GM12878 (cell line): ENCODE measurements at regions not wholly inside any gene's neighbourhood (a gene's known extent, or its start where the extent isn't known, plus 50 kb on each side); places are given as distances from the start of the nearest gene placed in this dataset.

Experiments
- ATAC-seq: fragments of 200-7000 bp; cut with Tn5 transposase; 3 replicates; pipeline ENCODE4 v1.9.1; 2020; ENCODE audit warnings: mild to moderate bottlenecking, moderate library complexity
- BruUV-seq: library from RNA; stranded (reverse); fragments of 400-500 nt; replicated peaks from 2 replicates; lab custom pipeline; 2021; lab: Mats Ljungman, UMichigan
- CTCF ChIA-PET: fragments of 300-600 bp; sonication (Branson Sonifier 250); formaldehyde crosslinking; extraction: SDS; loops from one replicate; lab custom pipeline; 2021; ENCODE audit warnings: inconsistent platforms; lab: Yijun Ruan, JAX
- POLR2A ChIA-PET: fragments of 350-600 bp; formaldehyde crosslinking; extraction: SDS; loops from one replicate; lab custom pipeline; 2021; ENCODE audit warnings: inconsistent platforms; lab: Charles Lee
- RAD21 ChIA-PET: fragments of 300-600 bp; sonication (Branson Sonifier 250); formaldehyde crosslinking; loops from one replicate; lab custom pipeline; 2023; ENCODE audit warnings: antibody characterized with exemption; ENCODE audit not compliant: unreplicated experiment; lab: Charles Lee
- SMC1A ChIA-PET: fragments of 300-600 bp; sonication (Branson Sonifier 250); formaldehyde crosslinking; loops from one replicate; lab custom pipeline; 2023; ENCODE audit not compliant: unreplicated experiment, uncharacterized antibody; lab: Charles Lee
- DNase-seq: peaks from one replicate; pipeline ENCODE4 v3.0.0-alpha.2; 2011; ENCODE audit warnings: low read depth, low spot score
- FAIRE-seq: peaks from 3 replicates; lab custom pipeline; 2011; peaks lifted over from hg19 to GRCh38; lab: Jason Lieb, UNC
- H2AFZ ChIP-seq: 2 replicates; pipeline ENCODE4 v1.6.0; 2011; ENCODE audit warnings: low read depth, low read length, control low read depth; ENCODE audit not compliant: control insufficient read depth
- H3K27ac ChIP-seq: 2 replicates; pipeline ENCODE4 v1.5.1; 2011; ENCODE audit warnings: control low read depth; ENCODE audit not compliant: control insufficient read depth, insufficient read depth
- H3K27me3 ChIP-seq, 2 experiments: replicated peaks in 1 of 2; 2 replicates each; pipeline versions ENCODE4 v1.6.0 to v1.6.1; 2011; ENCODE audit warnings: low read length in 1 of 2; ENCODE audit not compliant: control insufficient read depth in 2 of 2, insufficient read depth in 2 of 2
- H3K36me3 ChIP-seq, 2 experiments: 2 replicates each; pipeline ENCODE4 v1.5.1; 2011; ENCODE audit warnings: low read length in 1 of 2; ENCODE audit not compliant: control insufficient read depth in 2 of 2, insufficient read depth in 2 of 2
- H3K4me1 ChIP-seq: 2 replicates; pipeline ENCODE4 v1.6.1; 2011; ENCODE audit warnings: mild to moderate bottlenecking, low read length, moderate library complexity, mixed read lengths; ENCODE audit not compliant: control insufficient read depth, insufficient read depth
- H3K4me2 ChIP-seq: 2 replicates; pipeline ENCODE4 v1.6.0; 2011; ENCODE audit warnings: control low read depth; ENCODE audit not compliant: control insufficient read depth, insufficient read depth
- H3K4me3 ChIP-seq: fragments of 200-600 bp; sonication (generic); 2 replicates; pipeline ENCODE4 v1.5.1; 2016
- H3K79me2 ChIP-seq: 2 replicates; pipeline ENCODE4 v1.6.0; 2011; ENCODE audit warnings: low read length; ENCODE audit not compliant: control insufficient read depth, insufficient read depth
- H3K9ac ChIP-seq: 2 replicates; pipeline ENCODE4 v1.8.0; 2011; ENCODE audit warnings: low read length, control low read depth, mixed read lengths; ENCODE audit not compliant: control insufficient read depth, insufficient read depth
- H3K9me3 ChIP-seq: replicated peaks from 3 replicates; pipeline ENCODE4 v1.5.1; 2011; ENCODE audit warnings: mild to moderate bottlenecking, low read length; ENCODE audit not compliant: control insufficient read depth, insufficient read depth
- H4K20me1 ChIP-seq: 2 replicates; pipeline ENCODE4 v1.6.0; 2011; ENCODE audit not compliant: control insufficient read depth, insufficient read depth
- PAX5 ChIP-seq: IDR thresholded peaks from 2 replicates; pipeline ENCODE4 v1.6.1; 2011; ENCODE audit warnings: low read depth, low read length, borderline replicate concordance
- POLR2A ChIP-seq: IDR thresholded peaks from 2 replicates; pipeline ENCODE4 v1.6.1; 2011; ENCODE audit warnings: low read depth, mild to moderate bottlenecking, low read length
- POU2F2 ChIP-seq: IDR thresholded peaks from 3 replicates; pipeline ENCODE4 v1.6.1; 2011; ENCODE audit warnings: low read depth, mild to moderate bottlenecking, low read length, borderline replicate concordance
- TBL1XR1 ChIP-seq: IDR thresholded peaks from 2 replicates; pipeline ENCODE4 v1.6.1; 2012; ENCODE audit warnings: low read depth, low read length, improper control_type of control experiment
- ZBED1 ChIP-seq: IDR thresholded peaks from 2 replicates; pipeline ENCODE4 v1.6.1; 2016; ENCODE audit warnings: borderline replicate concordance
- WGBS: methylation state at CpG from one replicate; pipeline ENCODE4 v1.1.6; 2016; ENCODE audit warnings: low lambda C conversion rate; ENCODE audit not compliant: insufficient replicate concordance, insufficient coverage; ENCODE audit errors: missing lambda C conversion rate; 5-methylcytosine and 5-hydroxymethylcytosine counted together
- in situ Hi-C: fragments of 300-500 bp; cut with MboI; formaldehyde crosslinking; loops from 9 replicates; pipeline ENCODE4 v1.14.3; 2018; ENCODE audit warnings: mixed read lengths
- intact Hi-C: fragments of 100-400 bp; cut with micrococcal nuclease; formaldehyde crosslinking; loops from one replicate; pipeline ENCODE4 v1.14.2; 2022; ENCODE audit not compliant: unreplicated experiment
- TF ChIP-seq, protein P1 (sequence below): fragments of 150-350 bp; IDR thresholded peaks from 2 replicates; pipeline ENCODE4 v1.6.1; 2016; ENCODE audit warnings: low read depth, low read length
- TF ChIP-seq, protein P2 (sequence below): fragments of 450-650 bp; IDR thresholded peaks from 2 replicates; pipeline ENCODE4 v1.6.1; 2017; ENCODE audit warnings: borderline replicate concordance
- TF ChIP-seq, protein P3 (sequence below): fragments of 450-650 bp; IDR thresholded peaks from 2 replicates; pipeline ENCODE4 v1.6.1; 2017; ENCODE audit warnings: mild to moderate bottlenecking, moderate library complexity

DNA sequence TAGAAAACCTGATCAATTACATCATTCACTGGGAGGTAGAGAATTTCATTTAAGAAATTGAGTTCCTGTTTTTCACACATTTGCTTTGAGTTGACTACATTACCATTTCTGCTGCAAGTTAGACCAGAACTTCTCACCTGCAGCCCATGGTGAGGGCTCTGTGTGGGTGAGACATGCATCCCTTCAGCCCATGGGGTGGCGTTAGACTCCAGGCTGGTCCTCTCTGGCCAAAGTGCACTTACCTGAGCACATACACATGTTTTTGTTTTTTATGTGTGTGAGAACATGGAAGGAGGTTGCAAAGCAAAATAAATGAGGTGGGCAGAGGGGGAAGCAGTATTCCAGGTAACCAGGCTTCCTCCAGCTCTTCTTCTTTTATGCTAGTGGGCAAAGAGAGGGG is 470.2 kb downstream of the PMP22 start:
- Histone ChIP-seq H3K4me2 (no peak overlapping the region), H3K9ac (no peak overlapping the region), H3K4me3 (no peak overlapping the region), H3K79me2 (no peaks in the 10 kb centered on the region), H3K9me3 (no peaks in the 10 kb centered on the region; the same call in 2 of the 3 replicates), H4K20me1 (no peaks in the 10 kb centered on the region), H3K4me1 (no peaks in the 10 kb centered on the region)
- FAIRE-seq (no peak), ATAC-seq (no peak)
- 0% methylated on average over 1 of the region's 1 CpG for WGBS
- no TSS peak for BruUV-seq
- intact Hi-C loops: no loop called here
- POLR2A ChIA-PET: no interaction called here
- CTCF ChIA-PET: no interaction called here
- TF ChIP-seq, protein P1, sequence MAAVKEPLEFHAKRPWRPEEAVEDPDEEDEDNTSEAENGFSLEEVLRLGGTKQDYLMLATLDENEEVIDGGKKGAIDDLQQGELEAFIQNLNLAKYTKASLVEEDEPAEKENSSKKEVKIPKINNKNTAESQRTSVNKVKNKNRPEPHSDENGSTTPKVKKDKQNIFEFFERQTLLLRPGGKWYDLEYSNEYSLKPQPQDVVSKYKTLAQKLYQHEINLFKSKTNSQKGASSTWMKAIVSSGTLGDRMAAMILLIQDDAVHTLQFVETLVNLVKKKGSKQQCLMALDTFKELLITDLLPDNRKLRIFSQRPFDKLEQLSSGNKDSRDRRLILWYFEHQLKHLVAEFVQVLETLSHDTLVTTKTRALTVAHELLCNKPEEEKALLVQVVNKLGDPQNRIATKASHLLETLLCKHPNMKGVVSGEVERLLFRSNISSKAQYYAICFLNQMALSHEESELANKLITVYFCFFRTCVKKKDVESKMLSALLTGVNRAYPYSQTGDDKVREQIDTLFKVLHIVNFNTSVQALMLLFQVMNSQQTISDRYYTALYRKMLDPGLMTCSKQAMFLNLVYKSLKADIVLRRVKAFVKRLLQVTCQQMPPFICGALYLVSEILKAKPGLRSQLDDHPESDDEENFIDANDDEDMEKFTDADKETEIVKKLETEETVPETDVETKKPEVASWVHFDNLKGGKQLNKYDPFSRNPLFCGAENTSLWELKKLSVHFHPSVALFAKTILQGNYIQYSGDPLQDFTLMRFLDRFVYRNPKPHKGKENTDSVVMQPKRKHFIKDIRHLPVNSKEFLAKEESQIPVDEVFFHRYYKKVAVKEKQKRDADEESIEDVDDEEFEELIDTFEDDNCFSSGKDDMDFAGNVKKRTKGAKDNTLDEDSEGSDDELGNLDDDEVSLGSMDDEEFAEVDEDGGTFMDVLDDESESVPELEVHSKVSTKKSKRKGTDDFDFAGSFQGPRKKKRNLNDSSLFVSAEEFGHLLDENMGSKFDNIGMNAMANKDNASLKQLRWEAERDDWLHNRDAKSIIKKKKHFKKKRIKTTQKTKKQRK: no peak
- TF ChIP-seq, all 136 proteins: peak for 0
- in situ Hi-C loops: no loop called here
- Histone ChIP-seq H3K27ac (no peak overlapping the region), H2AFZ (no peak overlapping the region), H3K36me3 (no peaks in the 10 kb centered on the region), H3K27me3 (no peaks in the 10 kb centered on the region)
- ChIA-PET SMC1A (no interaction called here), RAD21 (no interaction called here)
- no peak for DNase-seq

DNA sequence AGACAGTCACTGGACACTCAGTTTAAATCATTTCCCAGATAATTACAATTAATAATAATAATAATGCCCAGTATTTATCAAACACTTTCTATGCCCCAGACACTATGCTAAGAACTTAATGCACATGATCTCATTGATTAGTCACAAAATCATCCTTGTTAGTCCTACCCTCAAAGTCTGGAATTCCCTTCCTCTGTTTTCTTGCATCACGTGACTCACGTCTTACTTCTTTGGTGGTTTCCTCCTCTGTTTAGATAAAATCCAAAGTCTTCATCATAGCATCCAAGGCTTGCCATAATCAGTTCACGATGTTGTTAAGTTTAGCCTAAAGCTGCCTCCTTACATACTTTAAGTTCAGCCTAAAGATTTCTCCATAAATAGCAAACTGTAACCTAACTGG is 471.9 kb downstream of the PMP22 start:
- in situ Hi-C loops: no loop called here
- FAIRE-seq: no peak

More for the DNA sequence above, 471.9 kb downstream of the PMP22 start:
- ChIA-PET POLR2A (no interaction called here), CTCF (no interaction called here), SMC1A (no interaction called here), RAD21 (no interaction called here)
- ATAC-seq (no peak), DNase-seq (no peak)
- Histone ChIP-seq H3K9me3 (no peaks in the 10 kb centered on the region; the same call in 2 of the 3 replicates), H2AFZ (no peak overlapping the region), H3K4me2 (no peak overlapping the region), H3K27ac (no peak overlapping the region), H3K4me1 (no peaks in the 10 kb centered on the region), H3K9ac (no peak overlapping the region), H3K4me3 (no peak overlapping the region), H3K36me3 (no peaks in the 10 kb centered on the region), H4K20me1 (no peaks in the 10 kb centered on the region), H3K27me3 (no peaks in the 10 kb centered on the region), H3K79me2 (no peaks in the 10 kb centered on the region)
- no peak for TF ChIP-seq TBL1XR1
- TF ChIP-seq, protein P2, sequence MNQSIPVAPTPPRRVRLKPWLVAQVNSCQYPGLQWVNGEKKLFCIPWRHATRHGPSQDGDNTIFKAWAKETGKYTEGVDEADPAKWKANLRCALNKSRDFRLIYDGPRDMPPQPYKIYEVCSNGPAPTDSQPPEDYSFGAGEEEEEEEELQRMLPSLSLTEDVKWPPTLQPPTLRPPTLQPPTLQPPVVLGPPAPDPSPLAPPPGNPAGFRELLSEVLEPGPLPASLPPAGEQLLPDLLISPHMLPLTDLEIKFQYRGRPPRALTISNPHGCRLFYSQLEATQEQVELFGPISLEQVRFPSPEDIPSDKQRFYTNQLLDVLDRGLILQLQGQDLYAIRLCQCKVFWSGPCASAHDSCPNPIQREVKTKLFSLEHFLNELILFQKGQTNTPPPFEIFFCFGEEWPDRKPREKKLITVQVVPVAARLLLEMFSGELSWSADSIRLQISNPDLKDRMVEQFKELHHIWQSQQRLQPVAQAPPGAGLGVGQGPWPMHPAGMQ: no peak
- TF ChIP-seq PAX5: no peak
- no peak for TF ChIP-seq POLR2A
- TF ChIP-seq, protein P3, sequence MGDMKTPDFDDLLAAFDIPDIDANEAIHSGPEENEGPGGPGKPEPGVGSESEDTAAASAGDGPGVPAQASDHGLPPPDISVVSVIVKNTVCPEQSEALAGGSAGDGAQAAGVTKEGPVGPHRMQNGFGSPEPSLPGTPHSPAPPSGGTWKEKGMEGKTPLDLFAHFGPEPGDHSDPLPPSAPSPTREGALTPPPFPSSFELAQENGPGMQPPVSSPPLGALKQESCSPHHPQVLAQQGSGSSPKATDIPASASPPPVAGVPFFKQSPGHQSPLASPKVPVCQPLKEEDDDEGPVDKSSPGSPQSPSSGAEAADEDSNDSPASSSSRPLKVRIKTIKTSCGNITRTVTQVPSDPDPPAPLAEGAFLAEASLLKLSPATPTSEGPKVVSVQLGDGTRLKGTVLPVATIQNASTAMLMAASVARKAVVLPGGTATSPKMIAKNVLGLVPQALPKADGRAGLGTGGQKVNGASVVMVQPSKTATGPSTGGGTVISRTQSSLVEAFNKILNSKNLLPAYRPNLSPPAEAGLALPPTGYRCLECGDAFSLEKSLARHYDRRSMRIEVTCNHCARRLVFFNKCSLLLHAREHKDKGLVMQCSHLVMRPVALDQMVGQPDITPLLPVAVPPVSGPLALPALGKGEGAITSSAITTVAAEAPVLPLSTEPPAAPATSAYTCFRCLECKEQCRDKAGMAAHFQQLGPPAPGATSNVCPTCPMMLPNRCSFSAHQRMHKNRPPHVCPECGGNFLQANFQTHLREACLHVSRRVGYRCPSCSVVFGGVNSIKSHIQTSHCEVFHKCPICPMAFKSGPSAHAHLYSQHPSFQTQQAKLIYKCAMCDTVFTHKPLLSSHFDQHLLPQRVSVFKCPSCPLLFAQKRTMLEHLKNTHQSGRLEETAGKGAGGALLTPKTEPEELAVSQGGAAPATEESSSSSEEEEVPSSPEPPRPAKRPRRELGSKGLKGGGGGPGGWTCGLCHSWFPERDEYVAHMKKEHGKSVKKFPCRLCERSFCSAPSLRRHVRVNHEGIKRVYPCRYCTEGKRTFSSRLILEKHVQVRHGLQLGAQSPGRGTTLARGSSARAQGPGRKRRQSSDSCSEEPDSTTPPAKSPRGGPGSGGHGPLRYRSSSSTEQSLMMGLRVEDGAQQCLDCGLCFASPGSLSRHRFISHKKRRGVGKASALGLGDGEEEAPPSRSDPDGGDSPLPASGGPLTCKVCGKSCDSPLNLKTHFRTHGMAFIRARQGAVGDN: no peak
- no peak for TF ChIP-seq ZBED1
- no peak for TF ChIP-seq POU2F2
- 15% methylated on average over 3 of the region's 3 CpGs for WGBS
- BruUV-seq: no TSS peak
- intact Hi-C loops: no loop called here
